ENCODE measurements at regions not wholly inside any gene's neighbourhood (a gene's known extent, or its start where the extent isn't known, plus 50 kb on each side); places are given as distances from the start of the nearest gene placed in this dataset.
"Not testable (repeated sequence)": the region's sequence is repeated elsewhere in the genome, so short reads cannot be mapped to it uniquely, and the experiment has no call there.

DNA sequence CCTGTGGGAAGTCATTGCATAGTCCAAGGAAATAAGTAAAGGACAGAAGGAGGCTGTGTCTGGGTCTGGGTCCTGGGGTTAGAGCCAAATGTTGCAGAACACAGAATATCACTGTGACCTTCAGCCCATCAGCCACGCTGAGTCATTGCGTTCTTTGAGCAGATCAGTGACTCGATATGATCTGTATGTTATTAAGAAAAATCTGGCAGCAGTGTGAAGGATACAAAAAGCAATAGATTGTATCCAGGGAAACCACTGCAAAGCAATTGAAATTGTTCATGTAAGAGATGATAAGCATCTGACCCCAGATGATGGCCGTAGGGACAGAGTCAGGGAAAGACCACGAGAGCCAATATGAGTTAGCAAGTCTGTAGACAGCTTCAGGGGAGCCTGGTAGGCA lies 1575.1 kb upstream of the SLC10A2 start:
- no peak for ATAC-seq
- DNase-seq = no peak
- intact Hi-C loops (cut with DNase I) = no loop called here

DNA sequence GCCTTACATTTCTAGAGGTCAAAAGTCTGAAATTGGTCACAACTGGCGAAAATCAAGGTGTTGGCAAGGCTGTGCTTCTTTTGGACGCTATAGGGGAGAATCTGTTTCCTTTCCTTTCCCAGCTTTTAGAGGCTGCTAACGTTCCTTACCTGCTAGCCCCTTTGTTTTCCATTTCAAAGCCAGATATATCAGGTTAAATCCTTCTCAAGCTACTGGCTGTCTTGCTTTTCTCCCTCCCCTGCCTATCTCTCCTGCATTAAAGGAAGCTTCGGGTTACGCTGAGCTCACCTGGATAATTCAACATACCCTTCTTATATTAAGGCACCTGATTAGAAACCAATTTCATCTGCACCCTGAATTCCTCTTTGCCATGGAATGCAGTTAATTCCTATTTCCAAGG lies 1569.7 kb upstream of the SLC10A2 start:
- no peak for DNase-seq
- intact Hi-C loops (cut with DNase I) = no loop called here
- no peak for ATAC-seq

DNA sequence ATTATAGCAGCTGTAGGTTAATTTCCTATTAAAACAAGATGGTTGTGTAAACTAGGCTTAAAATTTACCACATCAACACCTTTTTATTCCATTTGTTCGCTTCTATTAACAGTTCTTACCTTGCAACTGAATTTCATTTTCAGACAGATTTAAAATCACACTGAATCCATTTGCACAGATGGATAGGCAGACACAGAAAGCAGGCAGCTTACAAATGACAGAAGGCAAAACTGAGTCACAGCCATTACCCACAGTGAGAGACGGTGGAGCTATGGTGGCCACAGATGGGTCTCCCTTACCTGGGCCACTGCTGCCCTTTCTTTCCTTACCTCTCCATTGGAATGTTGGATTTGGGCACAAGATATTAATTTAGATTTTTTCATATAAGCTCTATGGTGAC lies 1567.8 kb upstream of the SLC10A2 start:
- no peak for ATAC-seq
- intact Hi-C loops (cut with DNase I) = no loop called here
- DNase-seq = no peak

DNA sequence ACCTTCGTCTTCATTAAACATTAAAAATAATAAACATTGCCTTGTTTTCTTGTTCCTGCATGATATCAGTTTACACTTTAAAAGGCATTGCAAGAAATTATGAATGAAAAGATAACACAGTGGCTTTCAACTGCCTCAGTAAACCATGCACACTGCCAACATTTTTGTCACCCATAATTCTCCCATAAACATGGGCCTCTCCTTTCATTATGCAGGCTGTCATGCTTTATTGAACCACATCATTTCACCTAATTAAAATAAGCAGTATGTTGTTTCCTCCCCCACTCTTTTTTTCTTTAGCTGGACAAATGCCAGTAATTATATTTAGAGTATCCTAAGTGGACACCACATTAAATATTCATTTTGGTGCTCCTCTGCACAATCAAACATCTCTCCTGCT lies 1566.5 kb upstream of the SLC10A2 start:
- DNase-seq (no peak), ATAC-seq (no peak)
- intact Hi-C loops (cut with DNase I) = no loop called here

DNA sequence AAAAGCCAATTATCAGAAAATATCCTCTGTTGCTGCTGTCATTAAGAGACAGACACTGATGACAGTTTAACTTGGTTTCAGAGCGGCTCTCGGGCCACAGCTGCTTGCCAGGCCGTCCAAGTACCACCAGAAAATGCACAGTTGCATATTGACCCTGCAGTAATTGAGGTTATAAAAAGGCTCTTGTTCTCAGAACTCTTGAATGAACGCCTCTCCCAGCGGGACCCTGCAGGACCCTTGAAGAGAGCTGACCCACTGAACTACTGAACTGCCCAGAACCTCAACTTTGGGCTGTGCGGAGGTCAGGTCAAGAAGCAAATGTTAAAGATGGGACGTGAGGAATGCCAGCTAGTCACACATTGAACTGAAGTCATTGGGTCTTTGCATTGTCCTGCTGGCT lies 1559.0 kb upstream of the SLC10A2 start:
- intact Hi-C loops (cut with DNase I) = no loop called here
- DNase-seq (no peak), ATAC-seq (no peak)

DNA sequence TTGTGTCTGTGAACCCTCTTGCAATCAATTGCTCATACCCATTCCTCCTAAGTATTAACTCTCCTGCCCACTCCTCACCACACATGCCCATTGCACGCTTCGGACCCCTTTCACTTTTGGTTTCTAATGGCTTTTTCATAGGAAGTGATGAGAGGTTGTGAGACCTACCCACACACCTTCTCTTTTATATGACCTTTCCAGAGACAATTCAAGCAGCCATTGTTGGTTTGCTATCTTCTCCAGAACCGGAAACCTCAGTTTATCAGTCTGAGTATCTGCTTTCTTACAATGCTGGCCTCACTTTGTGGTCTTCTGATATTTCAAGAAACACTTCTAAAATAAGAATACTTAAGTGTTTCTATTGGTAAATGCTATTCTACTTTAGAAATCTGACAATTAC lies 1550.8 kb upstream of the SLC10A2 start:
- no peak for ATAC-seq
- intact Hi-C loops (cut with DNase I) = no loop called here
- DNase-seq = no peak

DNA sequence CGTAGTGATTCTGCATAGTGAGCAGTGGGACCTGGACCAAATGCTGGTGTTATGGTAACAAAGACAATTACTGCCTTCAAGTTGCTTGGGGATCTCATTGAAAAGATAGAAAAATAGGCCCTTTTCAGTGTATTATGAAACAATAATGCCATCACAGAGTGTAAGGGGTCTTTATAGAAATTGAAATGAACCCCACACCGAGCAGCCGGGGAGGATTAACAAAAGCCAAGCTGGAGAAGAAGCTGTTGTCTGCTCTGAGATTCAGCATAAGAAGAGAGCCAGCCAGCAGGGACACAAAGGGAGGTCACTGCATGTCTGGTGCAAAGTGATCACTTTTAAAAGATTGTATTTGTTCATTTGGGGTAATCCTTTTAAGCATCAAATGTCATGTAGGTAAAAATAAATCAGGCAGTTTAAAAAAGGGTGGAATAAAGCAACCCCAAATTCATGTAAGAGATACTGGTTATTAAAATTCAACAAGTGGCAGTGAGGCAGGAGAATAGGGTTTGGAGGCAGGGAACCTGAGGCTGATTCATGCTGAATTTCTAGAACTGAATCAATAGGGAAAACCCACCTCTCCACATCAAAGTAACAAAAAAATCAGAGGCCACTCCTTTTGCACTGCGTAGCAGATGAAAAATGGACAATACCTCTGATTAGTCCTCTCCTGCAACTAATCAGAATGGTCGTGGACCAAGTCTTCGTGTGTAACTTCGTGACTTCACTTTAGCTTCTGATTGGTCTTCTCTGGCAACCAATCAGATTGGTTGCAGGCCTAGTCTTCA lies 1548.3 kb upstream of the SLC10A2 start:
- no peak for DNase-seq
- ATAC-seq = no peak
- intact Hi-C loops (cut with DNase I) = no loop called here

DNA sequence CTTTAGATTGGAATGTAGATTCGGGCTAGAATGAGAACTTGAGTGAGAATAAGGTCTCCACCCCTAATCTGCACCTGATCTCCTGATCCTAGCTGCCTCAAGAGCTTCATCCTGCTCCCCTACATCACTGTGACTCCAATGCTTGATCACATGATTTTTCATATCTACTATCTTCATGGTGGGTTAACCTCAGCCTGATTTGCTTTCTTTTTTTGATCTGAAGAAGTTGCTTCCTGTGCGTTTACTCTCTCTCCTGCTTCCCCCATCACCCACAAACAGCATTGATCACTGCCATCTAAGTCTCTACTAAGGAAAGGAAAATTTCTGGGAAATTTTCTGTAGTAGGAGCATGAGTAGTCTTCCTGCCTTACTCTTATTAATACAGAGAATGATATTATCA lies 1542.1 kb upstream of the SLC10A2 start:
- ATAC-seq (no peak), DNase-seq (no peak)
- intact Hi-C loops (cut with DNase I) = no loop called here

DNA sequence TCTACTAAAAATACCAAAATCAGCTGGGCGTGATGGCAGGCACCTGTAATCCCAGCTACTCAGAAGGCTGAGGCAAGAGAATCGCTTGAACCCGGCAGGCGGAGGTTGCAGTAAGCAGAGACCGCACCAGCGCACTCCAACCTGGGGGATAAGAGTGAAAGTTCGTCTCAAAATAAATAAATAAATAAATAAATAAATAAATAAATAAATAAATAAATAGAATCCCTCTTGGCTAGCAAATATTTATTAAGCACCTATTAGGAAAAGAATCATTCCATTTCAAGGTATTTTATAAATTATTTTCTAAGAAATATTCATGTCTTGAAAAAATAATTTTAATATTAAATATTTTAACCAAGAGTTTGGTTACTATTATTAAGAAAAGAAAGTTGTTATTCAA lies 1539.2 kb upstream of the SLC10A2 start:
- intact Hi-C loops (cut with DNase I); ATAC-seq; DNase-seq: not testable (repeated sequence)

DNA sequence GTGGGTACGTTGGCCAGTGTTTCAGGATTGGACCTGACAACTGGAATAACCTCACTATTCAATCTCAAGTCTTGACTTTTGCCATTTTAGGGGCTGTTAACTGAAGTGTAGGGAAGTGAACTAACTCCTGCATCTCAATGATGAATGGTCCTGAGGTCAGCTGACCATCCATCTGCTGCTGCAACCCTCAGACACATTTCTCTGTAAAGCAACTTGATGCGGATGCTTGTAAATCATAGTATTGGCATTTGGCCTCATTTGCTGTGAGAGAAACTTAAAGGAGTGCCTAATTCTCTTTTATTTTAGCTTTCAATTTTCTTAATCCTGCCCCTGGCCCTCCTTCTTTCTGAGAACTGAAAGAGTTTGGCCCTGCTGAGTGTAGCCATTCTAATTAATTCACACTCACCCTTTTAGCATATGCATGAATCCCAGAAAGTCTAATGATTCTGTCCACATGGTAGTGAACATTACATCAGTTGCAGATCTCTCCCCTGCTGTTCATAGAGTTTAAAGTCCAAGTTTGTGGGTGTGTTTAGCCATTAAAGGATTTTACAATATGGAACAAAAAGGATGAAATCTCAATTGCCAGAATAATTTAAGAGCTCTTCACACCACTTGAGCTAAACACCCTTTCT lies 1531.4 kb upstream of the SLC10A2 start:
- DNase-seq (no peak), ATAC-seq (no peak)
- intact Hi-C loops (cut with DNase I) = no loop called here

DNA sequence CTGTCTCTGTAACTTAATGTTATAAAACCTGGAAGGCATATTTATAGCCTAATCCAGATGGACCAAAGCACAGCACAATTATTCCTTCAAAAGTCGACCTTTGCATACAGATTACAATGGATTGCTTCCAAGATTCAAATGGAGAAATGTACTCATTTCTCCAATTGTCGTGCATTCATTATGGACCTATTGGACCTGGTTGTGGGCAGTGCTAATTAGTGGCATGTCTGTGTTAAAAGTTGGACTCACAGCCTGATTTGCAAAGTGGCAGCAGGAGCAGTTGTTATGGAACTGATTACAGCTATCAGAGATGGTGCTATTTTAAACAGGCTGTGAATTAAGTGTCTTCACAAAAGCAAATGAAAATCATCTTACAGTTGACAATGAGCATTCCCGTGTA lies 1529.3 kb upstream of the SLC10A2 start:
- intact Hi-C loops (cut with DNase I) = no loop called here
- DNase-seq (no peak), ATAC-seq (no peak)

DNA sequence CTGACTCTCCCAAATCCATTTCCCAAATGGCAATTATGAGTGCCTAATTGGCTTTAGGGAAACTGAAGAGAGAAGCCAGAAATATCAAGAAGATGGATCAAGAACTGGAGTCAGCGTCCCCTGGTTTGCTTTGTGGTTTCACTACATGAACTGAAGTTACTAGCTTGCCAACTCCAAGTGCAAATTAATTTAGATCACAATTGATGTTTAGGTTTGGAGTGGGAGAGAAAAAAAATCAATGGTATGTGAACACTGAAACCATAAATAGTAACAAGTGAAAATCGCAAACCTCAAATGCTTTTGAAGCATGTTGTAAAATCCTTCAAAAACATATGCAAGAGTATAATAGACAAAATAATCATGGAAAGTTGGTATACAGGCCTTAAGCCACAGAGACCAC lies 1528.6 kb upstream of the SLC10A2 start:
- intact Hi-C loops (cut with DNase I) = no loop called here
- ATAC-seq (no peak), DNase-seq (no peak)

DNA sequence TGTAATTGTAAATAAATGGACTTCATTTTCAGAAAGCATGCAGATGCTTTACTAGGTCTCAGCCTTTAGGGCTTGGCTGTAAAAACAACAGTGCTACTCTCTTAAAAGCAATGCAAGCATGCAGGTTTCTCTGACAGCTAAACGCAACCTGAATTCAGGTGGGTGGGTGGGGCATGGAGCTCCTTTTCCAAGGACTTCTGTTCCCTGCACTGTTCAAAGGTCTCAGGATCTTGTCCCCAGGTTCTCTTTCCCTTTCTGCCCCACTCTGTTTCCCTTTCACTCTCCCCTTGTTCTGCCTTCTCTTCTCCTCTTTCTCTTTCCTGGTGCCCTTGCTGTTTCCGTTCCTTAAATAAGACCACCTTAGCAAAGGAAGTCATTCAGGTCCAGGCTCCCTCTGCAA lies 1527.5 kb upstream of the SLC10A2 start:
- intact Hi-C loops (cut with DNase I) = no loop called here
- DNase-seq = no peak
- no peak for ATAC-seq

DNA sequence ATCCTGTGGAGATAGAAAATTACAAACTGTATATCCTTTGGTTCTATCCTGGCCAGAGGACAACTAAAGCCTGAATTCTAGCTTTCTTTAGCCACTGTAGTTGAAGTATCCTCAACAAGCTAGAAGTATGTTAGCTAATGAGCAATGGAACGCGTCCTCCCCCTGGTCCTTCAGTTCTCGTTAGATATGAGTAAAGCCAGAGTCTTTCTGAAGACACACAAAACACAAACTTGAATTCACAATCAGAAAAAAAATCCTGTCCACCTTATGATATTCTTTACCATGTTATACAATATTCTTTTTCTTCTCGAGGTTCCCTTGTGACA lies 1527.0 kb upstream of the SLC10A2 start:
- no peak for ATAC-seq
- DNase-seq = no peak
- intact Hi-C loops (cut with DNase I) = no loop called here

DNA sequence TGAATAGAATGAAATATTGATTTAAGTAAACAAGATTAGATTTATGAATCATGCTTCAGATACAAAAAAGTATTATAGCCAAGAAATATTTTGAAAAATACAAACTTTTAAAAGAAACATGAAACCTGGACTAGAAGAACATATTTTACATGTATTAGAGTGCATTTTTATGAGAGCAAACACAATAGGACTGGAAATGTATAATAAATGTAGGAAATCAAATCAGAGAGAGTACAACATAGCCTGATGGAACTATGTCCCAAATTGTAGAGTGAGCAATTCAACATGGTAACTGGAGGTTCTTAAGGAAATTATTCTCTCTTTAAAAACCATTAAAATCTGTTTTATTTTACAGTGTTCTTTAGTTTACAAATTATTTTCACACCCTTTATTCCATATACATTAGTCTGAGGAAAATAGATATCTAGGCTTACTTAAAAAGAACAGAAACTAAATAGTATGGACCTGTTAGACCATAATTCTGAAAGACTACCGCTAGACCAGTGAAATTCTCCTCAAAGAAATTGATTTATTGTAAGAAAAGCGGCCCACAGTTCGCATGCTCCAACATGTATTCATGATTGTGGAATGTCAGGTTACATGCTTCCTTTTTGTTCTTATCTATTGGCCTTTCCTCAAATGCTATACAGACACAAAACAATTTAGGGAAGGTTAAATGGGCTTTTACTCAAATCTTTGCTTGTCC lies 1526.5 kb upstream of the SLC10A2 start:
- no peak for DNase-seq
- ATAC-seq = no peak
- intact Hi-C loops (cut with DNase I) = no loop called here

DNA sequence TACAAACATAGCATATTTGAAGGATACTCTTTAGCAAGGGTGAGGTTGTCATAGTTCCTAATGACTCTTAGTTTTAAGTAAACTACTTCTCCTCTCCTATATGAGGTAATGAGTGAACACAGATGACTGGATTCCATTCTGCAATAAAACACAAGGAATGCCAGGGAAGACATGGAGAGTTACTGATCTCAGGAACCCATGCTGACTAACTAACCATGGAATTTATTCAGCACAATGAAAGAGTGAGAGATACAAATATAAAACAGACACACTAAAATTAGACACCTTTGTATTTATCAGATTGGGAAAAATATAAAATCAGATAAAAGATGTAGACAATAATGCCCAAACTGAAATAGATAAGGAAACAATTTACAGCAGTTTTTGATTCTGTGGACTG lies 1525.9 kb upstream of the SLC10A2 start:
- no peak for ATAC-seq
- intact Hi-C loops (cut with DNase I) = no loop called here

DNA sequence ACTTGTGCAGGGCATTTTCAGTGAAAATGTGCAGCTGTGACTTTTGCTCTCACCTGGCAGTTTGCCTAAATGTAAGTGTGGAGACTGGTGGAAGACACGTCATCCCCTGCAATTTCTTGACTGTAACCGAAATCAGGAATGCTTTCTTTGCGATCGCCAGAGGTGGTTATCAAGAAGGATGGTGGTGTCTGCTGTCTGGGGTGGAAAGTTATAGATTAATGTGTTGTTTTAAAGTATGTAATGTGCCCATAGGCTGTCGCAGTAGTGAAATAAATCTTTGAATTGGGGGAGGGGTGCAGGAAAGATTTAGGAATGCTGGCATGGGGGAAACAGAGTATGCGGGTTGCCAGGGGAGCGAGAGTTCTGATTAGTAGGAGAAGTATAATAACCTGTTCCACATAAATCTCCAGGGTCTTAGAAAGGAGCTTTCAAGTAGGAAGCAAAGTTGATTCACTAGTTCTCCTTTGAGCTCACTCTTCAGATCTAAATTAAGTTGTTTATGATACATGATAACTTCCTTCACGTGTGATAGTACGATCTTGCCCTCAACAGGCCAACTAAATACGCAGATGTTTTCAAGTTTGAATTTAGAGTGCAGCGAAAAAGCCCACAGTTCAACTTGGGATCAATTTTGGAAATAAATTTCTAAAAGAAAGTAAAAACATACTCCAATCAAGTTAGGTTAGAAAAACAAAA lies 1520.0 kb upstream of the SLC10A2 start:
- intact Hi-C loops (cut with DNase I) = no loop called here
- ATAC-seq (no peak), DNase-seq (no peak)

More for the DNA sequence above, 1525.9 kb upstream of the SLC10A2 start:
- no peak for DNase-seq

DNA sequence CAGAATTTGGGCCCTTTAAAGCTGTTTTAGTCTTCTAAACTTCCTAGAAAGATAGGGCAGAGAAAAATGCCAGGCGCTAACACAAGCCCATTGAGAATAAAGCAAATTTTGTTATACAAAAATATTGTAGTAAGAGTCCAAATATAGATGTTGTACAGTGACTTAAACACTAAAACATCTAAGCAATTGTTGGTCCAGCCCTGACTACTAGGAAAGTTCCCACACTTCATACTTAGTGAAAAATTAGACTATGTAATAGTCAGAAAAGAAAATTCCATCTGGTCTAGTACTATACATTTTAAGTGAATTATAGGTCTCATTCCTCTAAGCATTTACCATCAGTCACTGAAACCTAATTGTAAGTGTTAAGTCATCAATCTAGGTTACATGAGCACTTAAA lies 1518.3 kb upstream of the SLC10A2 start:
- ATAC-seq (no peak), DNase-seq (no peak)
- intact Hi-C loops (cut with DNase I) = no loop called here

DNA sequence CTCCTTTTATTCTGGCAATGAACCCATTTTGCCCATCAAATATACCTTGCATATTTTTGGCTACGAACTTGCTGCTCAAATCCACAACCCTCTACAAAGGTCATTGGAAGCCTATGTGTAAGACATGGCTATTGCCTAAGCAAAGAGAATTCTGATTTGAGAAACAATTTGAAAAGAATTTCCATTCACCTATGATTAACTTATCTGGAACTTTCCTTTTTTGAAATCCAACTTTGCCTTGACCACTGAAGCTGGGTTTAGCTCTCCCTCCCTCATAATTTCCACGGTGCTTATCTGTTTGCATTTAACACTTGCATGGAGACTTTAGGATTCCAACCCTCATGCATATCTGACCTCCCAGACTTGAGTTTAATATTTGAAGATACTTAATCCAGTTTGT lies 1514.7 kb upstream of the SLC10A2 start:
- DNase-seq = no peak
- intact Hi-C loops (cut with DNase I) = no loop called here
- no peak for ATAC-seq

All from left cardiac atrium (tissue), 4 donors.